Stomach (tissue), 8 donors: ENCODE measurements at regions not wholly inside any gene's neighbourhood (a gene's known extent, or its start where the extent isn't known, plus 50 kb on each side); places are given as distances from the start of the nearest gene placed in this dataset.

Experiments used
- DNase-seq, 2 donors: peaks; one replicate each; pipeline versions ENCODE4 v3.0.0 to v3.0.0-alpha.2; 2013 to 2019
- H3K27ac ChIP-seq, 5 donors: fragments of 200-600 bp in 4 of 5; sonication (generic) in 4 of 5; one replicate each; pipeline ENCODE4 v1.5.1; 2013 to 2019; ENCODE audit warnings: mild to moderate bottlenecking in 1 of 5, moderate library complexity in 1 of 5
- H3K27me3 ChIP-seq, 3 donors: fragments of 200-600 bp; sonication (generic); one replicate each; pipeline ENCODE4 v1.5.1; 2017 to 2019; ENCODE audit warnings: mixed run types in 1 of 3
- H3K36me3 ChIP-seq, 4 donors: fragments of 200-600 bp; sonication (generic); 1 replicate in 3 of 4; 2 replicates in 1 of 4; pipeline ENCODE4 v1.5.1; 2016 to 2019
- H3K4me1 ChIP-seq, 4 donors: fragments of 200-600 bp; sonication (generic); one replicate each; pipeline ENCODE4 v1.5.1; 2016 to 2019
- H3K4me3 ChIP-seq, 4 donors: fragments of 200-600 bp; sonication (generic) in 3 of 4; one replicate each; pipeline ENCODE4 v1.5.1; 2016 to 2019; ENCODE audit warnings: mild to moderate bottlenecking in 1 of 4
- H3K9me3 ChIP-seq, 4 donors: fragments of 200-600 bp; sonication (generic); one replicate each; pipeline ENCODE4 v1.5.1; 2016 to 2019
- CTCF ChIP-seq, 7 experiments: fragments of 450-650 bp in 4 of 7; fragments of 200-600 bp in 3 of 7; sonication (generic) in 3 of 7; IDR thresholded peaks; one replicate each; pipeline ENCODE4 v1.5.1; 2016 to 2019; ENCODE audit warnings: antibody characterized with exemption in 7 of 7, control low read depth in 2 of 7, mild to moderate bottlenecking in 1 of 7
- EP300 ChIP-seq: sonication (generic); formaldehyde crosslinking; IDR thresholded peaks from one replicate; pipeline ENCODE4 v1.6.1; 2017; ENCODE audit warnings: antibody characterized with exemption
- POLR2A ChIP-seq, 4 donors: fragments of 450-650 bp; IDR thresholded peaks; one replicate each; pipeline ENCODE4 v1.6.1; 2016; ENCODE audit warnings: antibody characterized with exemption in 4 of 4, control low read depth in 2 of 4, mild to moderate bottlenecking in 1 of 4, moderate library complexity in 1 of 4
- POLR2AphosphoS5 ChIP-seq, 3 donors: sonication (generic); formaldehyde crosslinking; IDR thresholded peaks; one replicate each; pipeline ENCODE4 v1.6.1; 2016; ENCODE audit warnings: antibody characterized with exemption in 3 of 3
- WGBS, 5 donors: extraction: QIAGEN DNeasy Blood & Tissue Kit in 3 of 5; methylation state at CpG; one replicate each; pipeline versions ENCODE4 v1.1.5 to v1.1.7; 2013 to 2018; 5-methylcytosine and 5-hydroxymethylcytosine counted together
- intact Hi-C: fragments of 100-400 bp; cut with DNase I; formaldehyde crosslinking; loops from one replicate; pipeline ENCODE4 v1.15.1; 2023; ENCODE audit warnings: low total_unique reads
- donor health status: healthy with polysubstance abuse.
- donor health status: Bipolar disorder and iron deficiency.
- donor health status: healthy.

DNA sequence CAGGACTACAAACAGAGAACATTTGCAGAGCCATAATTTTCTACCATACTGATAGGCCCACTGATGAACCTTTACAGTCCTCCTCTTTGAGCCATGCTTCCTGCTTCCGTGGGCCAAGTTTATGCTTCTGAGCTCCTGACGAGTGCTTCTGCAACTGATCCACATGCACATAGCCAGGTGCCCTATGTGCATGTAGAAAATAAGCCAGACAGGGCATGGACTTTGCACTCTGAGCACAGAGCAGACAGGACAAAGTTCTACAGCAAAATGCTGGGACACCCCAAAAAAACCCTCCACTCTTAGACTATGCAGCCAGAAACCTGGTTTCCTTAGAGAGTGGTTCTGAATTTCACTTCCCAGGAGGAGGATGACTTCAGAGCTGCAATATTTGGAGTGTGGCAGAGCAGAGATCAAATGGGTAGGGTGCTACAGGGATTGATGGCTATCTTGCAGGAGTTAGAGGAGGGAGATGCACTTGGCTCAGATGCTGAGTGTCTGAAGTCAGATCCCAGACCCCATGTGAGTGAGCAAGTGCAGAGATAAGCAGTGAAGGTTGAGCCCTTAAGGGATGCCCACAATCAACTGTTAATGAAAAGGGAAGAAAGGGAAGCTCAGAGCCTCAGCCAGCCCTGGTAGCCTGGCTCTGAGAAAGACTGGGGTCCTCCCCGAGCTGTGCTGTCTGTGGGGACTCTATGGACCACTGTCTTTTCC, 230.9 kb downstream of the DUSP10 start:
- no peak for TF ChIP-seq POLR2A (IDR thresholded peaks at IDR 0.05)
- TF ChIP-seq EP300, result no peak
- TF ChIP-seq CTCF (IDR thresholded peaks at IDR 0.05), result no peak
- no peak for TF ChIP-seq POLR2AphosphoS5 (IDR thresholded peaks at IDR 0.05)
- H3K27me3 ChIP-seq, result no peaks in the 10 kb centered on the region
- no peak overlapping the region for H3K27ac ChIP-seq
- peaks cover 0 to 11% (median 9%) of the 10 kb centered on the region in 4 donors for H3K9me3 ChIP-seq
- no peaks in the 10 kb centered on the region for H3K36me3 ChIP-seq
- H3K4me1 ChIP-seq, result no peaks in the 10 kb centered on the region
- no peak for DNase-seq
- 43 to 55% (median 46%) methylated on average over 3 of the region's 3 CpGs for WGBS, 5 donors
- no peak overlapping the region for H3K4me3 ChIP-seq
- intact Hi-C loops, result no loop called here

GRCh38 chr1:221511797-221512196, 230.1 kb downstream of the DUSP10 start:
- Histone ChIP-seq H3K4me1 (no peaks in the 10 kb centered on the region), H3K27me3 (no peaks in the 10 kb centered on the region), H3K36me3 (no peaks in the 10 kb centered on the region), H3K27ac (no peak overlapping the region), H3K9me3 (peaks cover 0 to 2% (median under 1%) of the 10 kb centered on the region in 4 donors), H3K4me3 (no peak overlapping the region)
- TF ChIP-seq POLR2A (IDR thresholded peaks at IDR 0.05) (no peak), POLR2AphosphoS5 (IDR thresholded peaks at IDR 0.05) (no peak), EP300 (no peak), CTCF (IDR thresholded peaks at IDR 0.05) (no peak)
- intact Hi-C loops, result no loop called here
- no peak for DNase-seq
- 23 to 55% (median 32%) methylated on average over 3 of the region's 3 CpGs for WGBS, 5 donors

- intact Hi-C loops, result no loop called here
- no peak for DNase-seq
- no peaks in the 10 kb centered on the region for H3K36me3 ChIP-seq
- TF ChIP-seq POLR2A (IDR thresholded peaks at IDR 0.05), result no peak
- TF ChIP-seq POLR2AphosphoS5 (IDR thresholded peaks at IDR 0.05), result no peak
- TF ChIP-seq CTCF (IDR thresholded peaks at IDR 0.05), result no peak
- no peak for TF ChIP-seq EP300
- no peaks in the 10 kb centered on the region for H3K9me3 ChIP-seq
- H3K4me3 ChIP-seq, result no peak overlapping the region
- H3K27me3 ChIP-seq, result no peaks in the 10 kb centered on the region
- H3K4me1 ChIP-seq, result no peaks in the 10 kb centered on the region
- H3K27ac ChIP-seq, result no peak overlapping the region
Measured at GRCh38 chr1:221514806-221515205, 227.1 kb downstream of the DUSP10 start.

DNA sequence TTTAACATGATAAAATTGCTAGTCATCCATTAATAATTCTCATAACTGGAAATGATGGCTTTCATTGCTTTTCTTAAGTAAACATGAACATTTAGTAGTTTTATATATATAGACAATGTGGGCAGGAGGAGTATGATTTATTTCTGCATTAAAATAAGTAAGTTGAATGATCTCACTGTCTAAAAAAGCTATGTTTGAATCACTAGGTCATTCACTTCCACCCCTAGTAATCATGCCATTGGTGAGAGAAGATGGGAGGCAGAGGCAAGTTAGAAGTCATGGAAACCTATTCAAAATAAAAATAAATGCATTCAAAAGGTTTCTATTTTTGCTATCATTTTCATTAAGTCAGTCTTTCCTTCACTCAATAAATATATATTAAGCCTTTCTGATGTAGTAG, 226.4 kb downstream of the DUSP10 start:
- TF ChIP-seq POLR2AphosphoS5 (IDR thresholded peaks at IDR 0.05) (no peak), EP300 (no peak), CTCF (IDR thresholded peaks at IDR 0.05) (no peak), POLR2A (IDR thresholded peaks at IDR 0.05) (no peak)
- no peak overlapping the region for H3K27ac ChIP-seq
- no peaks in the 10 kb centered on the region for H3K9me3 ChIP-seq
- DNase-seq, result no peak
- H3K27me3 ChIP-seq, result no peaks in the 10 kb centered on the region
- H3K4me3 ChIP-seq, result no peak overlapping the region
- intact Hi-C loops, result no loop called here
- no peaks in the 10 kb centered on the region for H3K4me1 ChIP-seq
- H3K36me3 ChIP-seq, result no peaks in the 10 kb centered on the region
